Right lobe of liver (tissue), 6 donors: ENCODE measurements at regions not wholly inside any gene's neighbourhood (a gene's known extent, or its start where the extent isn't known, plus 50 kb on each side); places are given as distances from the start of the nearest gene placed in this dataset.
"Not testable (repeated sequence)": the region's sequence is repeated elsewhere in the genome, so short reads cannot be mapped to it uniquely, and the experiment has no call there.

ENCODE experiments used
- ATAC-seq, 4 donors: fragments of 200-7000 bp; cut with Tn5 transposase; one replicate each; pipeline ENCODE4 v1.9.1; 2020; ENCODE audit warnings: mild to moderate bottlenecking in 4 of 4, moderate library complexity in 4 of 4
- DNase-seq, 3 donors: peaks; one replicate each; pipeline ENCODE4 v3.0.0-alpha.2; 2020
- H3K27ac ChIP-seq, 3 donors: fragments of 200-600 bp; one replicate each; pipeline ENCODE4 v1.8.0; 2022
- H3K27me3 ChIP-seq, 2 donors: fragments of 200-600 bp; one replicate each; pipeline ENCODE4 v1.8.0; 2022
- H3K36me3 ChIP-seq, 4 donors: fragments of 200-600 bp; sonication (generic) in 1 of 4; one replicate each; pipeline versions ENCODE4 v1.5.1 to v1.8.0; 2017 to 2022; ENCODE audit warnings: control low read depth in 1 of 4
- H3K4me1 ChIP-seq, 4 donors: fragments of 200-600 bp; sonication (generic) in 1 of 4; one replicate each; pipeline versions ENCODE4 v1.5.1 to v1.8.0; 2017 to 2022; ENCODE audit warnings: control low read depth in 1 of 4
- H3K4me3 ChIP-seq, 3 donors: fragments of 200-600 bp; one replicate each; pipeline ENCODE4 v1.8.0; 2022
- H3K9me3 ChIP-seq, 4 donors: fragments of 200-600 bp; sonication (generic) in 1 of 4; one replicate each; pipeline versions ENCODE4 v1.5.1 to v1.8.0; 2017 to 2022; ENCODE audit warnings: control low read depth in 1 of 4
- WGBS: methylation state at CpG from one replicate; pipeline ENCODE4 v1.1.6; 2018; ENCODE audit warnings: low coverage, low lambda C conversion rate; ENCODE audit not compliant: insufficient coverage; ENCODE audit errors: missing lambda C conversion rate; 5-methylcytosine and 5-hydroxymethylcytosine counted together
- intact Hi-C, 2 donors: fragments of 100-400 bp; cut with DNase I; formaldehyde crosslinking; loops; one replicate each; pipeline versions ENCODE4 v1.11.2 to v1.14.1; 2022
- donor health status: DM: no; HTN: yes; CAD: no.
- donor health status: DM: no; HTN: no; CAD: no.
- donor health status: DM: no; HTN: no; CAD: no.
- donor health status: DM: no; HTN: yes; CAD: no.
- donor health status: DM: no; HTN: yes; CAD: no.

GRCh38 chr9:65386699-65387098 lies 101.7 kb upstream of the FOXD4L5 start:
- H3K4me3 ChIP-seq = peak overlapping the region in 1 of 3 donors; percentile 35
- ATAC-seq = peak; percentile 61 to 81 (median 77)
- H3K9me3 ChIP-seq, H3K27me3 ChIP-seq, intact Hi-C loops, H3K4me1 ChIP-seq, H3K36me3 ChIP-seq, H3K27ac ChIP-seq: not testable (repeated sequence)
- peak; percentile 78 to 90 (median 88) for DNase-seq
- 71% methylated on average over 4 of the region's 28 CpGs for WGBS

- intact Hi-C loops, H3K4me3 ChIP-seq, H3K27me3 ChIP-seq, H3K9me3 ChIP-seq, ATAC-seq, H3K27ac ChIP-seq, H3K36me3 ChIP-seq, DNase-seq, H3K4me1 ChIP-seq: not testable (repeated sequence)
- 49% methylated on average over 5 of the region's 18 CpGs for WGBS
Measured at GRCh38 chr9:65386191-65386590, 101.2 kb upstream of the FOXD4L5 start.

- H3K4me1 ChIP-seq, intact Hi-C loops, ATAC-seq, H3K27me3 ChIP-seq, H3K9me3 ChIP-seq, H3K4me3 ChIP-seq, H3K27ac ChIP-seq, H3K36me3 ChIP-seq, DNase-seq: not testable (repeated sequence)
- 71% methylated on average over 7 of the region's 22 CpGs for WGBS
Measured at GRCh38 chr9:65385655-65386024, 100.6 kb upstream of the FOXD4L5 start.

- H3K27me3 ChIP-seq, H3K36me3 ChIP-seq, DNase-seq, H3K9me3 ChIP-seq, intact Hi-C loops, H3K4me1 ChIP-seq, H3K4me3 ChIP-seq, H3K27ac ChIP-seq: not testable (repeated sequence)
- peak in 1 of 4 donors; percentile 51 for ATAC-seq
- WGBS = 63% methylated on average over 19 of the region's 61 CpGs
Measured at GRCh38 chr9:65384759-65385654, 100.0 kb upstream of the FOXD4L5 start.

- WGBS = 60% methylated on average over 2 of the region's 11 CpGs
- H3K9me3 ChIP-seq, H3K36me3 ChIP-seq, intact Hi-C loops, H3K4me1 ChIP-seq, H3K27me3 ChIP-seq, H3K27ac ChIP-seq, DNase-seq, H3K4me3 ChIP-seq, ATAC-seq: not testable (repeated sequence)
Measured at GRCh38 chr9:65384066-65384465, 99.1 kb upstream of the FOXD4L5 start.

GRCh38 chr9:65383646-65384045 lies 98.6 kb upstream of the FOXD4L5 start:
- WGBS = 90% methylated on average over 9 of the region's 20 CpGs
- ATAC-seq, H3K9me3 ChIP-seq, H3K27ac ChIP-seq, DNase-seq, H3K36me3 ChIP-seq, H3K4me1 ChIP-seq, intact Hi-C loops, H3K4me3 ChIP-seq, H3K27me3 ChIP-seq: not testable (repeated sequence)

GRCh38 chr9:65382701-65383318 lies 97.8 kb upstream of the FOXD4L5 start:
- H3K9me3 ChIP-seq, DNase-seq, H3K27me3 ChIP-seq, H3K4me1 ChIP-seq, intact Hi-C loops, H3K27ac ChIP-seq, H3K36me3 ChIP-seq, H3K4me3 ChIP-seq, ATAC-seq: not testable (repeated sequence)
- WGBS = no CpG with 5 or more reads among the region's 38 CpGs
